GM10248 (cell line): ENCODE measurements at regions not wholly inside any gene's neighbourhood (a gene's known extent, or its start where the extent isn't known, plus 50 kb on each side); places are given as distances from the start of the nearest gene placed in this dataset.

Experiments used
- CTCF ChIA-PET: fragments of 300-600 bp; sonication (Branson Sonifier 250); formaldehyde crosslinking; extraction: SDS; loops from one replicate; lab custom pipeline; 2021; ENCODE audit warnings: antibody characterized with exemption; lab: Yijun Ruan, JAX
- POLR2A ChIA-PET: fragments of 350-650 bp; sonication (Branson Sonifier 250); formaldehyde crosslinking; extraction: SDS; loops from one replicate; lab custom pipeline; 2020; ENCODE audit warnings: antibody characterized with exemption; lab: Yijun Ruan, JAX
- DNase-seq: peaks from one replicate; pipeline ENCODE4 v3.0.0; 2012; ENCODE audit errors: extremely low spot score
- TF ChIP-seq, protein P1 (sequence below): IDR thresholded peaks from 2 replicates; pipeline ENCODE4 v1.5.1; 2012; ENCODE audit warnings: mild to moderate bottlenecking, low read depth; ENCODE audit errors: extremely low read depth, missing control alignments, control extremely low read depth

DNA sequence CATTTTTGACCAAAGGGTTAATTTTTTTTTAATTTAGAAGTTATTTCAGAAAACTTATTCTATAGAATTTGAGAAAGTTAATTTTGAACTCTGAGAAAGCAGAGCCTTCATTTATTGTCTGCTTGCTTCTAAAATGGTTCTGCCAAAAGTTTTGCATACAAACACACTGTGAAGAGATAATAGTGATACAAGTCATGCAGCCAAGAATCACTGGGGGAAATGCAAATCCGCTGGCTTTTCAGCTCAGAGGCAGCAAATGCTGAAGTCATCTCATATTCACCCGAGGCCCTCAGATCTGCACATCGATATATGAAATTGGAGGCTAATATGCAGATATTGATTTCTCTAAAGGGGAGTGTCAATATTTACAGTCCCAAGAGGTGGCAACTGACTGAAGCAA lies 186.2 kb downstream of the KIT start:
- TF ChIP-seq, protein P1, sequence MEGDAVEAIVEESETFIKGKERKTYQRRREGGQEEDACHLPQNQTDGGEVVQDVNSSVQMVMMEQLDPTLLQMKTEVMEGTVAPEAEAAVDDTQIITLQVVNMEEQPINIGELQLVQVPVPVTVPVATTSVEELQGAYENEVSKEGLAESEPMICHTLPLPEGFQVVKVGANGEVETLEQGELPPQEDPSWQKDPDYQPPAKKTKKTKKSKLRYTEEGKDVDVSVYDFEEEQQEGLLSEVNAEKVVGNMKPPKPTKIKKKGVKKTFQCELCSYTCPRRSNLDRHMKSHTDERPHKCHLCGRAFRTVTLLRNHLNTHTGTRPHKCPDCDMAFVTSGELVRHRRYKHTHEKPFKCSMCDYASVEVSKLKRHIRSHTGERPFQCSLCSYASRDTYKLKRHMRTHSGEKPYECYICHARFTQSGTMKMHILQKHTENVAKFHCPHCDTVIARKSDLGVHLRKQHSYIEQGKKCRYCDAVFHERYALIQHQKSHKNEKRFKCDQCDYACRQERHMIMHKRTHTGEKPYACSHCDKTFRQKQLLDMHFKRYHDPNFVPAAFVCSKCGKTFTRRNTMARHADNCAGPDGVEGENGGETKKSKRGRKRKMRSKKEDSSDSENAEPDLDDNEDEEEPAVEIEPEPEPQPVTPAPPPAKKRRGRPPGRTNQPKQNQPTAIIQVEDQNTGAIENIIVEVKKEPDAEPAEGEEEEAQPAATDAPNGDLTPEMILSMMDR, result no peak
- ChIA-PET POLR2A (no interaction called here), CTCF (no interaction called here)
- no peak for DNase-seq

DNA sequence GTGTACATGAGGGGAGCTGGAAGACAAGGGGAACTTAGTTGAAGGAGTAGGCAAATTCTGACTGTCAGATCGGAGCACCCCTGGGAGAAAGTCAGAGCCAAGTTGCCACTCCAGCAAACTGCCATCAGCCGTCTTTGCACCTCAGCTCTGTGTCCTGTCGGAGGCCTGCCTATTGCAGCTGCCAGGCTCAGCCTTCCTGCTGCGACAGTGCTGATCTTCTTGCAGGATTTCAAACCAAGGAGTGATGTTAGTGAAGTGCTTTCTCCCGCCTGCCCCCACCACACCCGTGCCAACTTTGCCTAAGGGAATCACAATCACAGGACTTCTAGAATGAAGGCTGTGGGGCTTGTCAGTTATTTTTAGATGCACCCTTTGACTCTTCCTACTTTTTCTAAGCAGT lies 185.3 kb downstream of the KIT start:
- TF ChIP-seq, protein P1, result no peak
- POLR2A ChIA-PET, result no interaction called here
- no peak for DNase-seq
- CTCF ChIA-PET, result no interaction called here

GRCh38 chr4:54842656-54843055 lies 184.9 kb downstream of the KIT start:
- TF ChIP-seq, protein P1, result no peak
- DNase-seq, result no peak
- CTCF ChIA-PET, result interaction anchor here (1.0 kb wide), 1 partner anchor 8 kb away, joined by 3 read pairs; no protein-coding TSS in a partner anchor
- POLR2A ChIA-PET, result no interaction called here

DNA sequence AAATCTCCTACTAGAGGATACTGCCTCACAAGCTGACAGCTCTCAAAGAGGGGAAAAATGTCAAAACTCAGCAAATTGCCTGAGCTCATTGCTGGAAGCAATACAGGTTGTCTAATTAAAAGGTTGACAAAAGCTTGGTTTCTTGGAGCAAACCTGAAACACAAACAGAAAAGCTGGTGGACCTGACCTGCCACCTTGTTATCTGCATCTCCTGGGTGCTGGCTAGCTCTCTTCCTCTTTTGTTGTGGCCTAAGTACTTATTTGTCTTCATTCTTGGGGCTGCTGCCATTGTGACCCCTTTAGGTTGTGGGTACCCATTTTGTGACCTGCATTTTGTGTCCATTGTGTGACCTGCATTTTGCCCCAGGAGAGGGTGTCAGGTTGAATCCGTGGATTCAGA lies 184.5 kb downstream of the KIT start:
- POLR2A ChIA-PET, result no interaction called here
- TF ChIP-seq, protein P1, result no peak
- no peak for DNase-seq
- CTCF ChIA-PET, result interaction anchor here (1.0 to 1.5 kb wide), 2 partner anchors 9 to 158 kb away, joined by 3 read pairs; no protein-coding TSS in a partner anchor

DNA sequence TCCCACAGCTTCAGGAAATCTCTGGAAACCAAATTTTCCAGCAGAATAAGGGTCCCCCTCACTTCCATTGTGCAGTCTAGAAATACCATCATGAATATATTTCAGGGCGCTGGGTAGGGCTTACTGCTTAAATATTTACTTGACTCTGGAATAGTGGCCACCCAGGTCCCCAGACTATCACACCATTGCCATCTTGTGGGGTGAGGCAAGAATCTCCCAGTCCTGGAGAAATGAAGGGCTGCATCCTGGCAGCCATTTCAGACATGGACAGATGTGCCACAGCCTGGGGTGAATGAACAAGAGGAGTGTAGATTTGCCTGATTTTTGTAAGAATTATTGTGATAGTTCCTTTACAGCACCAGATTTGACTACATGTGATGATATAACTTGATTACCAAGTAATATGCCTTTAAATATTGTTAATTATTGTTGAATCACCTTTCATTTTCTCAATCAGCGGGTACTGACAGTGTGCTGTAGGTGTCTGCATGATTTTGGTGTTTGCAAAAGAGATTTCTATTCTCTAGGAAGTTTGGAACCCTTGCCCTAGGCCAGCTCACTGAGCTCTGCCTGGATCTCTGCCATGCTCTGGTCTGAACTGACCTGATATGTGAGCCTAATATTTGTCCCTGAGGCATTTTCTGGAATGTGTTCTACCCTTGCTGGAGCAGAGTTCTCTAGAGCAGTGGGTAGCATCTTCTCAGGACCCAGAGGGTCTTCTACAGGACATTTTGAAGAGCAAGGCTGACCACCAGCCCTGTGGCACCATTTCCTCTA lies 183.4 kb downstream of the KIT start:
- CTCF ChIA-PET, result interaction anchor here (1.0 to 2.1 kb wide), 4 partner anchors 9 to 157 kb away, joined by 3 to 6 read pairs (median 4); no protein-coding TSS in a partner anchor
- DNase-seq, result no peak

DNA sequence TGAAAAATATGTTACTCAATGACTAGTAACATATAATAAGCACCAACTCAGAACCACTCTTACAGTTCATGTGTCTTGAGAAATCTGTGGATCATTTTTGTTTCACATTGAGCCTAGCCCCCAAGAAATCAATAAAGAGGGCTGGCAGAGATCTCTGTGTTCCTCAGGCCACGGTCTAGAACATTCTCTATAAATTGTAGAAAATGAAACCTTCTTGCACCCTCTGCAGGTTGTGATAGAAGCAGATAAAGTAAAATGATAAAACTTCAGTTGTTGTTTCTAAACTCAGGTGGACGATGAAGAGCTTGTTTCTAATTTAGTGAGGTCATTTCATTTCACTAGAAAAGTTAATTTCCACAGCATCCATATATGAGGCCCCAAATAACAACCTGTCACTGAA lies 182.7 kb downstream of the KIT start:
- ChIA-PET CTCF (interaction anchor here (1.0 to 2.1 kb wide), 3 partner anchors 10 to 153 kb away, joined by 3 to 6 read pairs (median 4); no protein-coding TSS in a partner anchor), POLR2A (no interaction called here)
- TF ChIP-seq, protein P1, result no peak
- DNase-seq, result no peak

More for the DNA sequence above, 183.4 kb downstream of the KIT start:
- POLR2A ChIA-PET, result no interaction called here
- TF ChIP-seq, protein P1, result no peak
